ENCODE measurements at regions not wholly inside any gene's neighbourhood (a gene's known extent, or its start where the extent isn't known, plus 50 kb on each side); places are given as distances from the start of the nearest gene placed in this dataset.
"Not testable (repeated sequence)": the region's sequence is repeated elsewhere in the genome, so short reads cannot be mapped to it uniquely, and the experiment has no call there.

- TF ChIP-seq CTCF (IDR thresholded peaks at IDR 0.05); POLR2A (IDR thresholded peaks at IDR 0.05); POLR2AphosphoS5 (IDR thresholded peaks at IDR 0.05; ENCODE audit: insufficient read depth in 1 of 2, low read depth in 1 of 2): not testable (repeated sequence)
These were observed 1668.6 kb downstream of the RPIA start for GRCh38 chr2:90359887-90360730.

All from vagina (tissue), 2 donors.